GM19468 (cell line): ENCODE measurements at regions not wholly inside any gene's neighbourhood (a gene's known extent, or its start where the extent isn't known, plus 50 kb on each side); places are given as distances from the start of the nearest gene placed in this dataset.
A peak's percentile ranks its signal among the peaks of the same experiment; 100 is the strongest.
"Not testable (repeated sequence)": the region's sequence is repeated elsewhere in the genome, so short reads cannot be mapped to it uniquely, and the experiment has no call there.

Experiments
- ATAC-seq: cut with Tn5 transposase; IDR thresholded peaks from one replicate; pipeline ENCODE4 v1.9.1; 2021; ENCODE audit warnings: mild to moderate bottlenecking, moderate library complexity, moderate number of reproducible peaks; ENCODE audit not compliant: unreplicated experiment; ENCODE audit errors: extremely low read depth

GRCh38 chr2:128502200-128502599, 183.5 kb upstream of the HS6ST1 start:
- no peak for ATAC-seq

GRCh38 chr2:128502638-128503246, 184.1 kb upstream of the HS6ST1 start:
- ATAC-seq: no peak

- no peak for ATAC-seq
Measured at GRCh38 chr2:128503399-128504245, 185.0 kb upstream of the HS6ST1 start.

DNA sequence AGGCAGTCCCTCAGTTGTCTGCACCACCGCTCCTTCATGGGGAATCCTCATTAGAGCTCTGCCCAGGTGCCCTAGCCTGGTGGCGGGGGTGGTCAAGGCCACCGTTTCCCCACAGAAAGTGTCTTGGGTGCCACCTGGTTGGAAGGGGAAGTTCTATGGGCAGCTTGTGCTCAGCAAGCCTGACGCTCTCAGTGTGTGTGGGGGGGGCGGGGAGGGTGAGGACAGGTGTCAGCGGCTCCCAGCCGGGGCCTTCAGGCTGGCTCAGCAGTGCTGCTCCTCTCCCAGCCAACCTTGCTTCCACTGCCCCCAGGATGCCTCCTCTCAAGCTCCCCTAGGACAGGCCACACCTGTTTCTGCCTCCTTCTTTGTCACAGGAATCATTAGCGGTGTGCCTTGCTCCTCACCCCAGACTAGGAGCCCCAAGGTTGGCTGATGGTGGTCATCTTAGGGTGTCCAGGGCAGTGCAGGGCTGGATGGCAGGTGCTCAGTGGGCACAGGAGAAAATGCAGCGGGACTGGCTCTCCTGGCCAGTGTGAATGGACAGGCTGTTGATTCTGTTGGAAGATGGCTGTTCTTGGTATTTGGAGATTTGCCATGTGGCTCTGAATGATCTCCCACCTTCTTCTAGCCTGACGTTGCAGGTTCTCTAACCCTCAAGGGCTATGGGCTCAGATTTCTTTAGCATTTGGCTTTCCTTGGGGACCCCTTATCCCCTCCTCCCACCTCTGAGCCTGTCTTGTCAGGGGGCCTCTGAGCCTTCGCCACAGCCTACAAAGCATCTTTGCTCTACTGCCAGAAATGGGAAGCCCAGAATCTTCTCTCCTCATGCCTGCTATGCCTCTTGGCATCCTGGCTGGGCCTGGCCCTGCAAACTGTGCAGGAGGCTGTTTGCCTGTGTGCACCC, 185.8 kb upstream of the HS6ST1 start:
- ATAC-seq: no peak

DNA sequence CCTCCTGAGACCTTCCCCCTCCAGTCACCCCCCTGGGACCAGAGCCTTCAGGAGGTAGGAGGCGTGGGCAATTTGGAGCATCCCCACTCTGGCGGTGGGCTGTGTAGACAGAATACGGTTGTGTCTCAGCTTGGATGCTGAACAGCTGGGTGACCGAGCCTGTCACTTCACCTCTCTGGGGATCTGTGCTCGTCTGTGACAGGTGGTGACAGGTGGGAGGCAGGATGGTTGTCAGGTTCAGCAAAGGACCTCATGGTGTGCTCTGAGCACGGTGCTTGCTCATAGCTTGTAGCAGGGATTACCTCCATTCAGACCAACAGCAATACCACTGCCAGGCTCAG, 186.5 kb upstream of the HS6ST1 start:
- ATAC-seq: no peak

GRCh38 chr2:128505575-128506526, 187.2 kb upstream of the HS6ST1 start:
- no peak for ATAC-seq

GRCh38 chr2:128506534-128506933, 187.9 kb upstream of the HS6ST1 start:
- no peak for ATAC-seq

DNA sequence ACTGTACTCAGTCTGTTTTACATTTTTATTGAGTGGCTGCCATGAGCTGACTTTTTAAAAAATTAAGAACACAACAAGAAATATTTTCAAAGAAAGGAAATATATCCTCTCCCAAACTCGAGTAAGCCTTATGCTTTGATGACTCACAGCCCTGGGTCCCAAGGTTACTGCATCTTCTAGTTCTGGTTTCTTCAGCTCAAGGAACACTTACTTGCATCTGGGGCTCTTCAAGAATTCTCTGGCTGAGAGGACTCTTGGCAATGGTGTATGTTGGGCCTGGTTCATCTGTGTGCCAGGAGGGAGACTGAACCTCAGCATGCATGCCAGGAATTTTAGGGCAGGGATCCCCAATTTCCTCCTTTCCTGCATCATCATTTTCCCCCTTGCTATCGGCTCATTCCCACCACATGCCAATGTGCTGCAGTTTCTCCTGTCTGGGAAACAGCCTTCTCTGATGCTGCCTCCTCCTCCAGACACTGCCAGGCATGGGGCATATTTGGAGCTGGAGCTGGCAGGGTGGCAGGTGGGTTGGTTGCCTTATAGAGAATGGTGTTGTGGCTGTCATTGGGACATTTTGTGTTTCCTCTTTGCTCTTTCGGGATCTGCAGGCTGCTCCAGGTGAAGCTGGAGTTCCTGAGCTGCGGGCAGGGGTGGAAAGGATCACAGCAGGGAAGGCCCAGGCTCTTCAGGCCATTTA, 192.2 kb upstream of the HS6ST1 start:
- ATAC-seq: no peak

DNA sequence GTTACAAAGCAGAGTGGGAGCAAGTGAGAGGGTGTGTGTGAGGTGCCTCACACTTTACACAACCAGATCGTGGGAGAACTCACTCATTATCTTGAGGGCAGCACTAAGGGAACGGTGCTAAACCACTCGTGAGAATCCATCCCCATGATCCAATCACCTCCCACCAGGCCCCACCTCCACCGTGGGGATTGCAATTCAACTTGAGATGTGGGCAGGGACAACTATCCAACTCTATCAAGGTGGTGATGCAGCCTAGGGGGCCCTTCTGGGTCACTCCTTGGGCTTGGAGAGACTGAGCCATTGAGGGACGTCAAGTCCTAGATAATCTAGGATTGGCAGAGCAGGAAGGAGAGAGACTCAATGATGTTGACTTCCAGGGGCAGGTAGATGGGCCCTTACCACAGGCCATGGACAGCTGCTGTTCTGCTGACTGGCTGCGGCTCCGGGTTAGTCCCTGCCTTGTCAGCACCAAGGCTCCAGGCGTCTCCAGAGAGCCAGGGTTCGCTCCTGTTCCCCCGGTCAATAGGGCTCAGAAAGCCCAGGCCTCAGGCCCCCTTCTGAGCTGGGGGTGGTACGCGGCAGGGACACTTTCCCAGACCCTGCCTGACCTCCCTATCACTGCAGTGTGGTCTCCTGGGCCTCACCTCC, 193.2 kb upstream of the HS6ST1 start:
- ATAC-seq: no peak

GRCh38 chr2:128512379-128513115, 193.9 kb upstream of the HS6ST1 start:
- no peak for ATAC-seq

- ATAC-seq: peak; percentile 33
Measured at GRCh38 chr2:128513116-128513960, 194.7 kb upstream of the HS6ST1 start.

GRCh38 chr2:128513961-128514283, 195.3 kb upstream of the HS6ST1 start:
- ATAC-seq: peak; percentile 44

DNA sequence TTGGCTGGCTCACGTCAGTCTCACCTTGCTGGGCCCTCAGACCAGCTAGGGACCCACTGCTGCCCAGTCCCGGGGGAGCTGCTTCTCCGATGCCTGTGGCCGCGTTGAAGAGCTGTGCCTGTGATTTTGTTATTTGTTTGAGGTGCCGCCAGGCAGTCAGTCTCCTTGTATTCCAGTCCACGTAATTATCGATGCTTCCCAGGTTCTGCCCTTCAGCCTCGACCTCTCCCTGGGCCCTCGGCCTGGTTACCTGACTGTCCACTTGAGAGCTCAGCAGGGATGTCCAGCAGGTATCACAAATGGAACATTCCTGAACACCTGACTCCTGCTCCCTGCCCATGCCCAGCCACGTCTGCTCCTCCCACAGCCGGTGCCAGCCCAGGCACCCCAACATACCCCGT, 195.9 kb upstream of the HS6ST1 start:
- no peak for ATAC-seq

- no peak for ATAC-seq
Measured at GRCh38 chr2:128516938-128517337, 198.3 kb upstream of the HS6ST1 start.

DNA sequence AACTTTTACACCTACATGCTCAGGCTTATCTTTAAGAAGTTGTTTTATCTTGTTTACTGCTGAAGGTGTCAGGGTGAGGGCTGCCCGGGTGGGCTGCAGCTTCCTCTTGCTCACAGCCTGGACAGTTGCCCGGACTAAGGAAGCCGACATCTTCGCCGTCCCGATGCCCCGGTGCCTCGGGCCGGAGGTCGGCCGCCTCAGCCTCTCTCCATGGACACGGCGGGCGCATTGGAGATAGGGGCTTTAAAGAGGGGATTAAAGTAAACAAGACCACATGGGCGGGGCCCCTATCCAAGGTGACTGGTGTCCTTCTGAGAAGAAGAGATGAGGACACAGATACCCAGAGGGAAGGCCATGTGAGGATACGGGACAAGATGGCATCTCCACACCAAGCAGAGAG, 200.4 kb upstream of the HS6ST1 start:
- not testable (repeated sequence) for ATAC-seq

GRCh38 chr2:128519517-128520215, 201.0 kb upstream of the HS6ST1 start:
- ATAC-seq: no peak

- ATAC-seq: no peak
Measured at GRCh38 chr2:128520340-128520739, 201.7 kb upstream of the HS6ST1 start.
